Endothelial cell of umbilical vein (primary cell): ENCODE measurements at regions not wholly inside any gene's neighbourhood (a gene's known extent, or its start where the extent isn't known, plus 50 kb on each side); places are given as distances from the start of the nearest gene placed in this dataset.

Experiments
- BruUV-seq: library from RNA; stranded (reverse); fragments of 400-500 nt; replicated peaks from 2 replicates; lab custom pipeline; 2021; lab: Mats Ljungman, UMichigan
- CTCF ChIA-PET: fragments of 300-600, 350-600 bp; sonication (Branson Sonifier 250); formaldehyde crosslinking; loops from one replicate; lab custom pipeline; 2021; ENCODE audit warnings: antibody characterized with exemption, inconsistent platforms; lab: Charles Lee
- POLR2A ChIA-PET: fragments of 300-600, 350-600 bp; sonication (Branson Sonifier 250); formaldehyde crosslinking; loops from one replicate; lab custom pipeline; 2021; ENCODE audit warnings: antibody characterized with exemption, inconsistent platforms; lab: Charles Lee
- DNase-seq: peaks from one replicate; pipeline ENCODE4 v3.0.0-alpha.2; 2011; ENCODE audit warnings: low read depth, low spot score
- FAIRE-seq: peaks from 2 replicates; lab custom pipeline; 2011; peaks lifted over from hg19 to GRCh38; lab: Jason Lieb, UNC
- H2AFZ ChIP-seq: 2 replicates; pipeline ENCODE4 v1.6.0; 2012; ENCODE audit warnings: low read depth, low read length, control low read depth, inconsistent platforms
- H3K27ac ChIP-seq: 2 replicates; pipeline ENCODE4 v1.5.1; 2011; ENCODE audit warnings: low read depth, mild to moderate bottlenecking, control low read depth, low read length, moderate library complexity; ENCODE audit not compliant: insufficient read depth
- H3K27me3 ChIP-seq, 2 experiments: 2 replicates each; pipeline versions ENCODE4 v1.6.0 to v1.6.1; 2011; ENCODE audit warnings: low read length in 2 of 2, mixed read lengths in 1 of 2; ENCODE audit not compliant: control insufficient read depth in 2 of 2, insufficient read depth in 2 of 2
- H3K36me3 ChIP-seq, 2 experiments: 2 replicates in 1 of 2; 3 replicates in 1 of 2; pipeline ENCODE4 v1.5.1; 2011; ENCODE audit warnings: low read length in 2 of 2, mild to moderate bottlenecking in 1 of 2, moderate library complexity in 1 of 2; ENCODE audit not compliant: control insufficient read depth in 2 of 2, insufficient read depth in 2 of 2; ENCODE audit errors: extremely low read depth in 1 of 2
- H3K4me1 ChIP-seq: 3 replicates; pipeline ENCODE4 v1.5.1; 2011; ENCODE audit warnings: mild to moderate bottlenecking, low read length; ENCODE audit not compliant: control insufficient read depth, insufficient read depth; ENCODE audit errors: extremely low read depth
- H3K4me2 ChIP-seq: 2 replicates; pipeline ENCODE4 v1.6.1; 2011; ENCODE audit warnings: low read length, control low read depth, mixed read lengths; ENCODE audit not compliant: insufficient read depth
- H3K4me3 ChIP-seq, 3 experiments: fragments of 200-600 bp in 1 of 3; sonication (generic), shearing (Covaris generic) in 1 of 3; replicated peaks in 1 of 3; 2 replicates each; pipeline ENCODE4 v1.5.1; 2011 to 2016; ENCODE audit warnings: control low read depth in 3 of 3, low read length in 3 of 3, mild to moderate bottlenecking in 2 of 3, inconsistent platforms in 1 of 3, low read depth in 1 of 3, moderate library complexity in 1 of 3; ENCODE audit not compliant: insufficient read depth in 1 of 3
- H3K79me2 ChIP-seq: 2 replicates; pipeline ENCODE4 v1.6.0; 2012; ENCODE audit warnings: low read length, inconsistent platforms; ENCODE audit not compliant: control insufficient read depth, insufficient read depth
- H3K9ac ChIP-seq: replicated peaks from 2 replicates; pipeline ENCODE3; 2011; ENCODE audit warnings: low read length, control low read depth; ENCODE audit not compliant: insufficient read depth; ENCODE audit errors: extremely low read depth
- H3K9me1 ChIP-seq: replicated peaks from 3 replicates; pipeline ENCODE4 v1.6.0; 2011; ENCODE audit warnings: mild to moderate bottlenecking, low read length; ENCODE audit not compliant: control insufficient read depth, insufficient read depth; ENCODE audit errors: extremely low read depth
- H3K9me3 ChIP-seq: replicated peaks from 2 replicates; pipeline ENCODE4 v1.5.1; 2012; ENCODE audit warnings: low read length, inconsistent platforms; ENCODE audit not compliant: control insufficient read depth, insufficient read depth
- H4K20me1 ChIP-seq: replicated peaks from 2 replicates; pipeline ENCODE3; 2011; ENCODE audit warnings: mild to moderate bottlenecking, low read length; ENCODE audit not compliant: control insufficient read depth, insufficient read depth; ENCODE audit errors: extremely low read depth
- EZH2 ChIP-seq: IDR thresholded peaks from 2 replicates; pipeline ENCODE4 v1.6.1; 2012; ENCODE audit warnings: borderline replicate concordance, low read depth, mild to moderate bottlenecking, moderate library complexity, low read length, inconsistent platforms; ENCODE audit not compliant: severe bottlenecking
- FOS ChIP-seq: IDR thresholded peaks from 2 replicates; pipeline ENCODE4 v1.6.1; 2011; ENCODE audit warnings: mild to moderate bottlenecking, low read length, moderate library complexity, borderline replicate concordance; ENCODE audit not compliant: insufficient read depth
- GATA2 ChIP-seq: IDR thresholded peaks from 2 replicates; pipeline ENCODE4 v1.7.0; 2011; ENCODE audit warnings: low read depth, mild to moderate bottlenecking, moderate library complexity, mixed read lengths, low read length; ENCODE audit not compliant: insufficient read length, insufficient read depth
- JUN ChIP-seq: IDR thresholded peaks from 2 replicates; pipeline ENCODE4 v1.6.1; 2011; ENCODE audit warnings: borderline replicate concordance, low read depth; ENCODE audit not compliant: insufficient read length, insufficient read depth
- MYC ChIP-seq: IDR thresholded peaks from one replicate; pipeline ENCODE4 v1.6.1; 2011; ENCODE audit warnings: mild to moderate bottlenecking, low read depth, low read length
- POLR2A ChIP-seq: IDR thresholded peaks from 2 replicates; pipeline ENCODE4 v1.6.1; 2012; ENCODE audit warnings: low read depth, mild to moderate bottlenecking, control low read depth, low read length
- POLR2AphosphoS5 ChIP-seq: IDR thresholded peaks from 2 replicates; pipeline ENCODE4 v1.6.1; 2012; ENCODE audit warnings: low read depth, mild to moderate bottlenecking, control low read depth, low read length, moderate library complexity; ENCODE audit not compliant: insufficient read depth
- dilution Hi-C: fragments of 300-500 bp; cut with MboI; formaldehyde crosslinking; loops from one replicate; pipeline ENCODE4 v1.15.0; 2019; ENCODE audit warnings: low sequenced_read_pairs; ENCODE audit not compliant: extremely low pct_ligation_motif_present
- intact Hi-C: fragments of 100-400 bp; cut with micrococcal nuclease; formaldehyde crosslinking; loops from one replicate; pipeline ENCODE4 v1.10.0; 2022
- TF ChIP-seq, protein P1 (sequence below), 2 donors: IDR thresholded peaks; 1 replicate in 1 of 2; 2 replicates in 1 of 2; pipeline ENCODE4 v1.5.1; 2011; ENCODE audit warnings: low read length in 2 of 2, mild to moderate bottlenecking in 2 of 2, moderate library complexity in 2 of 2, control low read depth in 1 of 2, inconsistent platforms in 1 of 2, low read depth in 1 of 2; ENCODE audit not compliant: insufficient read depth in 1 of 2; ENCODE audit errors: extremely low read depth in 1 of 2
- TF ChIP-seq, protein P2 (sequence below): IDR thresholded peaks from 2 replicates; pipeline ENCODE4 v1.6.1; 2011; ENCODE audit not compliant: insufficient read depth, insufficient read length

DNA sequence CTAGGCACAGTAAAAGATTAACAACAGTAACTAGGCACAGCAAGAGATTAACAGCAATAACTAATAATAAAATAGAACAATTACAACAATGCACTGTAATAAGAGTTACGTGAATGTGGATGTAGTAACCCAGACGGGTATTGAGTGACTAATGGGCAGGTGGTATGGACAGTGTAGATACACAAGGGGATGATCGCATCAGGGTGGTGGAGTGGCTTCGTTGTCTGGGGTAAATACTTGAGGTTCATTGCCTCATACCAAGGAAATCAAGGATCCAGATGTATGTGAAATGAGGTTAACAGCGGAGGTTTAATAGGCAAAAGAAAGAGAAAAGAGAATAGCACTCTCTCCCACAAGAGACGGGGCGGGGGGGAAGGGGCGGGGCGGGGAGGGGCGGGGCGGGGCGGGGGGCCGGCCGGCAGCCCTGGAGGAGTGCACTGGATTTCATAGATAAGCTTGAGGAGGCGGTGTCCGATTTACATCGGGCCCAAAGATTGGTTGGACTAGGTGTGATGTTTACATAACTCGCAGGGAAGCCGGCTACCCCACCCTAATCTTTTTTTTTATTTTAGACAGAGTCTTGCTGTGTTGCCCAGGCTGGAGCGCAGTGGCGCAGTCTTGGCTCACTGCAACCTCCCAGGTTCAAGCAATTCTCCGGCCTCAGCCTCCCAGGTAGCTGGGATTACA is 106.3 kb downstream of the KCTD15 start:
- Histone ChIP-seq H3K27ac (no peak overlapping the region), H3K9me3 (no peaks in the 10 kb centered on the region), H3K4me2 (no peak overlapping the region), H3K9me1 (no peaks in the 10 kb centered on the region), H3K27me3 (no peaks in the 10 kb centered on the region), H3K9ac (no peak overlapping the region), H2AFZ (no peak overlapping the region), H3K4me3 (no peak overlapping the region), H3K36me3 (no peaks in the 10 kb centered on the region), H4K20me1 (no peaks in the 10 kb centered on the region), H3K4me1 (peaks cover 20% of the 10 kb centered on the region), H3K79me2 (no peaks in the 10 kb centered on the region)
- BruUV-seq = no TSS peak
- no peak for TF ChIP-seq FOS
- TF ChIP-seq, protein P1, sequence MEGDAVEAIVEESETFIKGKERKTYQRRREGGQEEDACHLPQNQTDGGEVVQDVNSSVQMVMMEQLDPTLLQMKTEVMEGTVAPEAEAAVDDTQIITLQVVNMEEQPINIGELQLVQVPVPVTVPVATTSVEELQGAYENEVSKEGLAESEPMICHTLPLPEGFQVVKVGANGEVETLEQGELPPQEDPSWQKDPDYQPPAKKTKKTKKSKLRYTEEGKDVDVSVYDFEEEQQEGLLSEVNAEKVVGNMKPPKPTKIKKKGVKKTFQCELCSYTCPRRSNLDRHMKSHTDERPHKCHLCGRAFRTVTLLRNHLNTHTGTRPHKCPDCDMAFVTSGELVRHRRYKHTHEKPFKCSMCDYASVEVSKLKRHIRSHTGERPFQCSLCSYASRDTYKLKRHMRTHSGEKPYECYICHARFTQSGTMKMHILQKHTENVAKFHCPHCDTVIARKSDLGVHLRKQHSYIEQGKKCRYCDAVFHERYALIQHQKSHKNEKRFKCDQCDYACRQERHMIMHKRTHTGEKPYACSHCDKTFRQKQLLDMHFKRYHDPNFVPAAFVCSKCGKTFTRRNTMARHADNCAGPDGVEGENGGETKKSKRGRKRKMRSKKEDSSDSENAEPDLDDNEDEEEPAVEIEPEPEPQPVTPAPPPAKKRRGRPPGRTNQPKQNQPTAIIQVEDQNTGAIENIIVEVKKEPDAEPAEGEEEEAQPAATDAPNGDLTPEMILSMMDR (IDR thresholded peaks at IDR 0.05; ENCODE audit: extremely low read depth in 1 of 2, insufficient read depth in 1 of 2, low read depth in 1 of 2, low read length in 2 of 2) = no peak
- no peak for TF ChIP-seq GATA2
- no peak for TF ChIP-seq EZH2
- no peak for TF ChIP-seq POLR2A
- TF ChIP-seq JUN = no peak
- TF ChIP-seq POLR2AphosphoS5 = no peak
- no peak for TF ChIP-seq MYC
- TF ChIP-seq, protein P2, sequence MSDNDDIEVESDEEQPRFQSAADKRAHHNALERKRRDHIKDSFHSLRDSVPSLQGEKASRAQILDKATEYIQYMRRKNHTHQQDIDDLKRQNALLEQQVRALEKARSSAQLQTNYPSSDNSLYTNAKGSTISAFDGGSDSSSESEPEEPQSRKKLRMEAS = no peak
- no peak for DNase-seq
- intact Hi-C loops (no loop called here), dilution Hi-C loops (no loop called here)
- no peak for FAIRE-seq
- CTCF ChIA-PET = interaction anchor here (0.6 to 2.5 kb wide), 3 partner anchors 10 to 28 kb away, joined by 3 to 7 read pairs (median 5); no protein-coding TSS in a partner anchor
- POLR2A ChIA-PET = no interaction called here
